HG02885 (cell line): ENCODE measurements at regions not wholly inside any gene's neighbourhood (a gene's known extent, or its start where the extent isn't known, plus 50 kb on each side); places are given as distances from the start of the nearest gene placed in this dataset.
A peak's percentile ranks its signal among the peaks of the same experiment; 100 is the strongest.

Experiments
- ATAC-seq: cut with Tn5 transposase; IDR thresholded peaks from one replicate; pipeline ENCODE4 v1.9.1; 2021; ENCODE audit warnings: mild to moderate bottlenecking; ENCODE audit not compliant: unreplicated experiment, poor library complexity

GRCh38 chr12:91978143-91978542, 167.5 kb downstream of the BTG1 start:
- no peak for ATAC-seq

- ATAC-seq = no peak
These were observed 169.8 kb downstream of the BTG1 start for GRCh38 chr12:91975891-91976290.

- no peak for ATAC-seq
These were observed 171.0 kb downstream of the BTG1 start for GRCh38 chr12:91974541-91975085.

- ATAC-seq = no peak
These were observed 171.8 kb downstream of the BTG1 start for GRCh38 chr12:91973813-91974212.

- no peak for ATAC-seq
These were observed 172.8 kb downstream of the BTG1 start for GRCh38 chr12:91972896-91973295.

- no peak for ATAC-seq
These were observed 176.9 kb downstream of the BTG1 start for GRCh38 chr12:91968777-91969171.

DNA sequence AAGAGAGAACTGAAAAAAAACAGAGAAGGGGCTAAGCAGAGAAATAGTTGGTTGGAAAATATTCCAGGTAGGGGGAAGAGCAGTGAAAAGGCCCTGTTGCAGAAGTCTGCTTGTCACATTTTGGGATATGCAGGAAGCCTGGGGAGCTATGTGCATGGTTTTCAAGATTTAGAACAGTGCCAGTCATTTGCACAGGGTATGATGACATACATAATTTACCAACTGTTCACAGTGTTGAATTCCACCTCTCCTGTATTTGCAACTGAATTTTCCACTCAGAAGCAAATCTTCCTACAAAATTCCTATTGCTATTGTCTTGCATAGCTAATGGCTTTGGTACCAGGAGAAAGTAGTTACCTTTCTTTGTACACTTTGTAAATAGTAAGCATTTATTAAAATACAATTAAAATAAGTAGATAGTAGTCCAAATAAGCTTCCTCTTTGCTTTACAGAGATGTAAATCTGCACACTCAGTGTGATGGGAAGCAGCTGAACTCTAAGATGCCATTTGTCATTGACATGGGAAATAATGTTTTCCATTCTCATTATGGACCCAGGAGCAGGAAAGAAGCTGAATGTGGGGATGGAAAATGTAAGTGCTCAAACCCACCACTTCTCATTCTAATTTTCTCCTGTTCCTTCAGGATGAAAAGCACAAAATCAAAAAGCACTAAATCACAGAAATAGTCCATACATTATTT, 177.4 kb downstream of the BTG1 start:
- ATAC-seq = no peak

GRCh38 chr12:91967590-91967989, 178.1 kb downstream of the BTG1 start:
- ATAC-seq = no peak

GRCh38 chr12:91965781-91966180, 179.9 kb downstream of the BTG1 start:
- ATAC-seq = no peak

- no peak for ATAC-seq
These were observed 181.1 kb downstream of the BTG1 start for GRCh38 chr12:91964501-91964900.

DNA sequence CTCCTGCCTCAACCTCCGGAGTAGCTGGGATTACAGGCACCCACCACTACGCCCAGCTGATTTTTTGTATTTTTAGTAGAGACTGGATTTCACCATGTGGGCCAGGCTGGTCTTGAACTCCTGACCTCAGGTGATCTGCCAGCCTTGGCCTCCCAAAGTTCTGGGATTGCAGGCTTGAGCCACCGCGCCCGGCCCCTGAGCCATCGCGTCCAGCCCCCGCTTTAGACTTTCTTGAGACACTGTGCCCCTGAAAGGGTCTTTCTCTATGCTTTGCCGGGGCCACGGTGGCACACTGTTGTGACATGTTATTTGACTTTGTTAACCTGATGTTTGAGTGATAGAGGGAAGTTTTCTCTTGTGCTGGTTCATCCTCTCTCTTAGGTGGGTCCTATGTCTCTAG, 186.4 kb downstream of the BTG1 start:
- no peak for ATAC-seq

DNA sequence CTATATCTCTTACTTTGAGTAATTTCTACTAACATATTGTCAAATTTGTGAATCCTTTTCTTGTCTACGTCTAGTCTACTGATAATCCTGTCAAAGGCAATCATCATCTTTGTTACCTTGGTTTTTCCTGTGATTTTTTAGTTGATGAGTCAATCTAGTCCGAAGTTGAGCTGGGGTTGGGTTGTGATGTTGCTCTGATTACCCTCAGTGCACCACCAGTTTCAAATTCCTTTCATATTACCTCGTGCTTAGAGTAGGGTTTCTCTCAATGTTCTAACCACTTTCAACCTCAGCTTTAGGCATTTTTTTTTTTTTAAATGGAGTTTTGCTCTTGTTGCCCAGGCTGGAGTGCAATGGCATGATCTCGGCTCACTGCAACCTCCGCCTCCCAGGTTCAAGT, 186.8 kb downstream of the BTG1 start:
- no peak for ATAC-seq

DNA sequence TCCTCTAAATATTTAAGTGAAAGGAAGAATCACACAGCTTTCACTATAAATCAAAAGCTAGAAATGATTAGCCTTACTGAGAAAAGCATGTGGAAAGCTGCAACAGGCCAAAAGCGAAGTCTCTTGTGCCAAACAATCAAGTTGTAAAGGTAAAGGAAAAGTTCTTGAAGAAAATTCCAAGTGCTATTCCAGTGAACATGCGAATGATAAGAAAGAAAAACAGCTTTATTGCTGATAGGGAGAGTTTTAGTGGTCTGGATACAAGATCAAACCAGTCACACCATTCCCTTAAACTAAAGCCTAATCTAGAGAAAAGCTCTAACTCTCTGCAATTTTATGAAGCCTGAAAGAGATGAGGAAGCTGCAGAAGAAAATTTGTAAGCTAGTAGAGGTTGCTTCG, 190.9 kb downstream of the BTG1 start:
- ATAC-seq = no peak

GRCh38 chr12:91954326-91954725, 191.3 kb downstream of the BTG1 start:
- no peak for ATAC-seq

DNA sequence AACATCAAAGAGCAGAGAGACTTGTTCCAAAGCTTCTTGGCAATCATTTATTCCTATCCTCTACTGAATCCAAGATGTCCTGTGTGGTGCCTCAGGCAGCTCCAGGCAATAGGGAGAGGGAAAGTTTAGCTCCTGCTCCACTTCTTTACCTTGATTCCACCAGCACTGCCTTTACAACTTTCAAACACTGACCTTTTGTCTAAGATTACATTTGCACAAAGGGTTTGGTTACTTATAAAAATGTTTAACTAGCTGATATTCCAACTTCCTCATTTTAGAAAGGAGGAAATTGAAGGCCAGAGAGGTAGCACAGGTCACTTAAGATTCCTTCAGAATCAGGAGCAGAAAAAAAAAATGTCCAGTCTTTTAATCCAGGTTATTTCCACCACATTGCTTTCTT, 192.7 kb downstream of the BTG1 start:
- no peak for ATAC-seq

DNA sequence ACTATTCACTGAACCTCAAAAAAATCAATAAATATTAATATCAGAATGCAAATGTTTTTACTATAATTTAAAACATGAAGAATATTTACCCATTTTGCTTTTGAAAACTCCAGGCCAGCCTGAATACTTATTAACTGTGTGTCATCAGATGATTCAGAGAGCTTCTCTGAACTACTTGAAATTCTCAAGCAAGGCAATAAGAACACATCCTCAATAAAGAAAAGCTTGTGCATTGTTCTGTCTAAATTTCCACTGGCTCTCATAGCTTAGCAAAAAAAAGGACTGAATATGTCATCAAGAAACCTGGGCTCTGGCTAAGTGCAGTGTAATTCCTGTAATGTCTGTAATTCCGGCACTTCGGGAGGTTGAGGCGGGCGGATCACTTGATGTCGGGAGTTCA, 194.1 kb downstream of the BTG1 start:
- no peak for ATAC-seq

DNA sequence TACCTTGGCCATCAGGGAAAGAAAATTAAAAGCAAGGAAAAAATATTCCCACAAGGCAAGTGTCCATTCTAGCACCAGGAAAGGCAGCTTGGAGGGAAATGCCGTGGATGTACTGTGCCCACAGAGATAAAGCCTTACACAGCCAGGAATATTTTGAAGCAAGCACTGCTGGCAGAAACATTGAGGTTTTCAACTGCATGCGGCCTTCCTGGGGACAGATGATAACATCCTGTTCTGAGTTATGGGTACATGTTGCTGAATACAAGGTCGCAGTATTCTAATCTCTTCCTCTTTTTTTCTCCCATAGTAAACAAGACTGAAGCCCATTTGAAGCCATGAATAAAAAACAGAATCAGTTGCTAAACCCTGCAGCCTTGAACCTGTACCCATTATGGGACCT, 197.1 kb downstream of the BTG1 start:
- no peak for ATAC-seq

- ATAC-seq = peak; percentile 72
These were observed 198.2 kb downstream of the BTG1 start for GRCh38 chr12:91947459-91947858.

GRCh38 chr12:91944637-91945036, 201.0 kb downstream of the BTG1 start:
- ATAC-seq = no peak

- no peak for ATAC-seq
These were observed 204.6 kb downstream of the BTG1 start for GRCh38 chr12:91940826-91941570.

GRCh38 chr12:91940322-91940721, 205.3 kb downstream of the BTG1 start:
- no peak for ATAC-seq

GRCh38 chr12:91937706-91938105, 207.9 kb downstream of the BTG1 start:
- ATAC-seq = no peak
